Loucy (cell line): ENCODE measurements at regions not wholly inside any gene's neighbourhood (a gene's known extent, or its start where the extent isn't known, plus 50 kb on each side); places are given as distances from the start of the nearest gene placed in this dataset.

Experiments
- H2AFZ ChIP-seq: fragments of 200-600 bp; sonication (generic); 2 replicates; pipeline ENCODE4 v1.6.0; 2016; ENCODE audit warnings: antibody characterized with exemption, mild to moderate bottlenecking, low read length, moderate library complexity
- H3F3A ChIP-seq: fragments of 200-600 bp; 2 replicates; pipeline ENCODE4 v1.6.0; 2016; ENCODE audit warnings: antibody characterized with exemption, low read depth, mild to moderate bottlenecking
- H3K27me3 ChIP-seq: fragments of 200-600 bp; sonication (generic); 2 replicates; pipeline ENCODE4 v1.6.1; 2014; ENCODE audit warnings: low read length, mild to moderate bottlenecking; ENCODE audit not compliant: insufficient read depth, poor library complexity, severe bottlenecking
- H3K36me3 ChIP-seq: fragments of 200-600 bp; sonication (generic); 2 replicates; pipeline ENCODE4 v1.6.1; 2016; ENCODE audit warnings: low read length; ENCODE audit not compliant: insufficient read depth
- H3K4me1 ChIP-seq: fragments of 200-600 bp; sonication (generic); 2 replicates; pipeline ENCODE4 v1.5.1; 2014; ENCODE audit warnings: low read length, mild to moderate bottlenecking; ENCODE audit not compliant: insufficient read depth, poor library complexity, severe bottlenecking
- H3K4me2 ChIP-seq: fragments of 200-600 bp; sonication (generic); 2 replicates; pipeline ENCODE4 v1.6.0; 2014; ENCODE audit warnings: antibody characterized with exemption, low read length, low read depth, mild to moderate bottlenecking; ENCODE audit not compliant: poor library complexity, severe bottlenecking
- H3K4me3 ChIP-seq: fragments of 200-600 bp; sonication (generic); 2 replicates; pipeline ENCODE4 v1.5.1; 2014; ENCODE audit warnings: low read length, mild to moderate bottlenecking, mixed read lengths; ENCODE audit not compliant: poor library complexity, severe bottlenecking
- H3K79me2 ChIP-seq: fragments of 200-600 bp; sonication (generic); 2 replicates; pipeline ENCODE4 v1.6.1; 2014; ENCODE audit warnings: low read length; ENCODE audit not compliant: insufficient read depth
- H3K9ac ChIP-seq: fragments of 200-600 bp; sonication (generic); 2 replicates; pipeline ENCODE4 v1.6.0; 2014; ENCODE audit warnings: mild to moderate bottlenecking, low read depth, low read length, moderate library complexity; ENCODE audit not compliant: poor library complexity, severe bottlenecking
- H3K9me2 ChIP-seq: fragments of 200-600 bp; sonication (generic); replicated peaks from 2 replicates; pipeline ENCODE4 v1.6.1; 2016; ENCODE audit warnings: low read depth, low read length, mixed read lengths
- H3K9me3 ChIP-seq: fragments of 200-600 bp; sonication (generic); 2 replicates; pipeline ENCODE4 v1.6.1; 2014; ENCODE audit warnings: mild to moderate bottlenecking, antibody characterized with exemption, low read length, low read depth; ENCODE audit not compliant: insufficient read depth
- H4K20me1 ChIP-seq: fragments of 200-600 bp; sonication (generic); 2 replicates; pipeline ENCODE4 v1.6.0; 2014; ENCODE audit warnings: antibody characterized with exemption, low read length, mild to moderate bottlenecking; ENCODE audit not compliant: insufficient read depth, poor library complexity, severe bottlenecking
- CTCF ChIP-seq: fragments of 200-600 bp; sonication (generic); conservative IDR thresholded peaks from 2 replicates; pipeline ENCODE4 v1.5.1; 2014; ENCODE audit warnings: mild to moderate bottlenecking, antibody characterized with exemption, low read length
- EZH2phosphoT487 ChIP-seq: fragments of 200-600 bp; IDR thresholded peaks from 2 replicates; pipeline ENCODE4 v1.6.1; 2018; ENCODE audit warnings: antibody characterized with exemption, mild to moderate bottlenecking, moderate library complexity, borderline replicate concordance

GRCh38 chr2:22270341-22270740, 1114.6 kb upstream of the KLHL29 start:
- no peaks in the 10 kb centered on the region; the same call in 1 of the 2 replicates for H3K9me3 ChIP-seq
- H3K79me2 ChIP-seq: no peaks in the 10 kb centered on the region
- no peaks in the 10 kb centered on the region for H4K20me1 ChIP-seq
- no peak overlapping the region for H2AFZ ChIP-seq
- H3K4me3 ChIP-seq: no peak overlapping the region
- no peak overlapping the region for H3K4me2 ChIP-seq
- H3K36me3 ChIP-seq: no peaks in the 10 kb centered on the region
- no peak overlapping the region for H3K9ac ChIP-seq
- H3K9me2 ChIP-seq: no peaks in the 10 kb centered on the region
- no peaks in the 10 kb centered on the region for H3K4me1 ChIP-seq
- no peaks in the 10 kb centered on the region for H3K27me3 ChIP-seq
- H3F3A ChIP-seq: no peaks in the 10 kb centered on the region
- TF ChIP-seq CTCF (no peak), EZH2phosphoT487 (no peak)

- no peaks in the 10 kb centered on the region for H4K20me1 ChIP-seq
- H3F3A ChIP-seq: no peaks in the 10 kb centered on the region
- H3K4me2 ChIP-seq: no peak overlapping the region
- TF ChIP-seq CTCF (no peak), EZH2phosphoT487 (no peak)
- no peaks in the 10 kb centered on the region for H3K79me2 ChIP-seq
- no peak overlapping the region for H3K4me3 ChIP-seq
- no peak overlapping the region for H2AFZ ChIP-seq
- H3K27me3 ChIP-seq: no peaks in the 10 kb centered on the region
- no peaks in the 10 kb centered on the region for H3K4me1 ChIP-seq
- no peak overlapping the region for H3K9ac ChIP-seq
- no peaks in the 10 kb centered on the region for H3K36me3 ChIP-seq
- H3K9me3 ChIP-seq: no peaks in the 10 kb centered on the region
- H3K9me2 ChIP-seq: no peaks in the 10 kb centered on the region
These were observed 1111.1 kb upstream of the KLHL29 start for GRCh38 chr2:22273853-22274252.

- no peak overlapping the region for H3K9ac ChIP-seq
- no peaks in the 10 kb centered on the region for H3F3A ChIP-seq
- no peaks in the 10 kb centered on the region for H3K9me3 ChIP-seq
- H3K27me3 ChIP-seq: no peaks in the 10 kb centered on the region
- no peaks in the 10 kb centered on the region for H3K9me2 ChIP-seq
- H3K79me2 ChIP-seq: no peaks in the 10 kb centered on the region
- TF ChIP-seq EZH2phosphoT487: no peak
- H3K4me2 ChIP-seq: no peak overlapping the region
- H3K4me3 ChIP-seq: no peak overlapping the region
- H3K4me1 ChIP-seq: no peaks in the 10 kb centered on the region
- no peaks in the 10 kb centered on the region for H4K20me1 ChIP-seq
- H2AFZ ChIP-seq: no peak overlapping the region
- H3K36me3 ChIP-seq: no peaks in the 10 kb centered on the region
These were observed 1110.3 kb upstream of the KLHL29 start for GRCh38 chr2:22274661-22275060.

GRCh38 chr2:22276696-22277095, 1108.3 kb upstream of the KLHL29 start:
- H4K20me1 ChIP-seq: no peaks in the 10 kb centered on the region
- H3K27me3 ChIP-seq: no peaks in the 10 kb centered on the region
- TF ChIP-seq EZH2phosphoT487: no peak
- TF ChIP-seq CTCF: no peak
- no peak overlapping the region for H3K4me3 ChIP-seq
- H3F3A ChIP-seq: no peaks in the 10 kb centered on the region
- no peak overlapping the region for H3K4me2 ChIP-seq
- H3K79me2 ChIP-seq: no peaks in the 10 kb centered on the region
- no peaks in the 10 kb centered on the region for H3K9me3 ChIP-seq
- H3K4me1 ChIP-seq: no peaks in the 10 kb centered on the region
- no peak overlapping the region for H2AFZ ChIP-seq
- no peak overlapping the region for H3K9ac ChIP-seq
- H3K36me3 ChIP-seq: no peaks in the 10 kb centered on the region
- no peaks in the 10 kb centered on the region for H3K9me2 ChIP-seq
